ENCODE measurements at regions not wholly inside any gene's neighbourhood (a gene's known extent, or its start where the extent isn't known, plus 50 kb on each side); places are given as distances from the start of the nearest gene placed in this dataset.

DNA sequence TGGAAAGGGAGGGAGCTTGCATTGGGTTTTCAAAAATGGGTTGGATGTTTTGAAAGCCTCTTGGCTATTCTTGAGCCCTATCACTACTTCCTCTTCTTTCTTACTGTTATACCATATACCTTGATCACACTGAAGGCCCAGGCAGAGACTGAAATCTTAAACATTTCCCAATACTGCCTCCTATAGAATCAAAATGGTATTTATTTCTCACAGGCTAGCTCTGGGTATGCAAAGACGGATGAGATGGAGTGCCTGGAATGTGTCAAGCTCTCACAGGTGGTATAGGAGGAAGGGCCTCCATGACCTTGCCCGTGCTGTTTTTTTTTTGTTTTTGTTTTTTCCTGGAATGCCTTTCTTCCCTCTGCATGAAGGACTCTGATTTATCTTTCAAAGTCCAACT is 268.4 kb upstream of the USP24 start:
- no TSS peak for BruUV-seq (replicated peaks)
- DNase-seq: no peak
- no peaks in the 10 kb centered on the region for H3K36me3 ChIP-seq (ENCODE audit: low read depth, low read length)
- H3K9ac ChIP-seq (ENCODE audit: low read length): no peak overlapping the region
- no peaks in the 10 kb centered on the region for H3F3A ChIP-seq (ENCODE audit: low read length, unreplicated experiment)
- no peak overlapping the region for H3K4me2 ChIP-seq (ENCODE audit: low read length)
- TF ChIP-seq EZH2phosphoT487 (IDR thresholded peaks at IDR 0.05; ENCODE audit: borderline replicate concordance, low read length): no peak
- no peak; the same call in 1 of the 2 replicates for TF ChIP-seq CTCF (conservative IDR thresholded peaks at IDR 0.05; ENCODE audit: low read depth, low read length)
- no peak for TF ChIP-seq EZH2 (IDR thresholded peaks at IDR 0.05; ENCODE audit: low read length, unreplicated experiment)
- no peak overlapping the region for H2AFZ ChIP-seq (ENCODE audit: low read length)
- no peaks in the 10 kb centered on the region for H3K9me2 ChIP-seq (replicated peaks; ENCODE audit: low read length)
- no peaks in the 10 kb centered on the region for H3K9me3 ChIP-seq (ENCODE audit: low read length)
- no peak for ATAC-seq
- no peaks in the 10 kb centered on the region for H3K27me3 ChIP-seq (ENCODE audit: low read length)
- ChIA-PET CTCF (interaction anchor here (0.7 kb wide), 1 partner anchor 23 kb away, joined by 3 read pairs; no protein-coding TSS in a partner anchor), POLR2A (ENCODE audit: unreplicated experiment) (no interaction called here)
- no peak overlapping the region for H3K4me3 ChIP-seq (ENCODE audit: low read length)
- no peaks in the 10 kb centered on the region for H3K4me1 ChIP-seq (ENCODE audit: insufficient read depth, low read length)
- H3K27ac ChIP-seq (ENCODE audit: low read length): no peak overlapping the region
- intact Hi-C loops (cut with micrococcal nuclease): no loop called here
- no peaks in the 10 kb centered on the region for H3K79me2 ChIP-seq (ENCODE audit: low read length)
- H4K20me1 ChIP-seq (ENCODE audit: low read length): no peaks in the 10 kb centered on the region

- TF ChIP-seq EZH2phosphoT487 (IDR thresholded peaks at IDR 0.05; ENCODE audit: borderline replicate concordance, low read length) (no peak), CTCF (conservative IDR thresholded peaks at IDR 0.05; ENCODE audit: low read depth, low read length) (no peak), EZH2 (IDR thresholded peaks at IDR 0.05; ENCODE audit: low read length, unreplicated experiment) (no peak)
- no TSS peak for BruUV-seq (replicated peaks)
- no peak overlapping the region for H3K27ac ChIP-seq (ENCODE audit: low read length)
- H2AFZ ChIP-seq (ENCODE audit: low read length): no peak overlapping the region
- ChIA-PET POLR2A (ENCODE audit: unreplicated experiment) (no interaction called here), CTCF (no interaction called here)
- no peaks in the 10 kb centered on the region for H3K9me2 ChIP-seq (replicated peaks; ENCODE audit: low read length)
- DNase-seq: no peak
- no peaks in the 10 kb centered on the region for H3K9me3 ChIP-seq (ENCODE audit: low read length)
- H4K20me1 ChIP-seq (ENCODE audit: low read length): no peaks in the 10 kb centered on the region
- H3K36me3 ChIP-seq (ENCODE audit: low read depth, low read length): no peaks in the 10 kb centered on the region
- H3K4me3 ChIP-seq (ENCODE audit: low read length): no peak overlapping the region
- intact Hi-C loops (cut with micrococcal nuclease): no loop called here
- no peak overlapping the region for H3K9ac ChIP-seq (ENCODE audit: low read length)
- no peaks in the 10 kb centered on the region for H3K27me3 ChIP-seq (ENCODE audit: low read length)
- no peak overlapping the region for H3K4me2 ChIP-seq (ENCODE audit: low read length)
- ATAC-seq: no peak
- H3K4me1 ChIP-seq (ENCODE audit: insufficient read depth, low read length): no peaks in the 10 kb centered on the region
- H3K79me2 ChIP-seq (ENCODE audit: low read length): no peaks in the 10 kb centered on the region
- no peaks in the 10 kb centered on the region for H3F3A ChIP-seq (ENCODE audit: low read length, unreplicated experiment)
Observed at GRCh38 chr1:55481634-55482033, 266.5 kb upstream of the USP24 start.

GRCh38 chr1:55480029-55480795 is 265.0 kb upstream of the USP24 start:
- Histone ChIP-seq H3F3A (ENCODE audit: low read length, unreplicated experiment) (no peaks in the 10 kb centered on the region), H2AFZ (ENCODE audit: low read length) (no peak overlapping the region), H3K9ac (ENCODE audit: low read length) (no peak overlapping the region), H3K79me2 (ENCODE audit: low read length) (no peaks in the 10 kb centered on the region), H3K9me2 (replicated peaks; ENCODE audit: low read length) (no peaks in the 10 kb centered on the region), H3K27me3 (ENCODE audit: low read length) (no peaks in the 10 kb centered on the region), H3K36me3 (ENCODE audit: low read depth, low read length) (no peaks in the 10 kb centered on the region), H3K9me3 (ENCODE audit: low read length) (no peaks in the 10 kb centered on the region), H3K4me1 (ENCODE audit: insufficient read depth, low read length) (no peaks in the 10 kb centered on the region), H3K4me2 (ENCODE audit: low read length) (no peak overlapping the region), H3K27ac (ENCODE audit: low read length) (no peak overlapping the region), H4K20me1 (ENCODE audit: low read length) (no peaks in the 10 kb centered on the region), H3K4me3 (ENCODE audit: low read length) (no peak overlapping the region)
- CTCF ChIA-PET: no interaction called here
- intact Hi-C loops (cut with micrococcal nuclease): no loop called here
- no TSS peak for BruUV-seq (replicated peaks)
- TF ChIP-seq CTCF (conservative IDR thresholded peaks at IDR 0.05; ENCODE audit: low read depth, low read length) (no peak), EZH2 (IDR thresholded peaks at IDR 0.05; ENCODE audit: low read length, unreplicated experiment) (no peak), EZH2phosphoT487 (IDR thresholded peaks at IDR 0.05; ENCODE audit: borderline replicate concordance, low read length) (no peak)
- DNase-seq: no peak
- POLR2A ChIA-PET (ENCODE audit: unreplicated experiment): no interaction called here
- no peak for ATAC-seq
